Mesenchymal stem cell (in vitro differentiated cells and primary cell): ENCODE measurements at regions not wholly inside any gene's neighbourhood (a gene's known extent, or its start where the extent isn't known, plus 50 kb on each side); places are given as distances from the start of the nearest gene placed in this dataset.
A peak's percentile ranks its signal among the peaks of the same experiment; 100 is the strongest.

ENCODE experiments used
- DNase-seq: peaks from one replicate; pipeline ENCODE4 v3.0.0-alpha.2; 2013
- H2AFZ ChIP-seq: one replicate; pipeline ENCODE4 v1.6.1; 2013; ENCODE audit warnings: low read depth, mild to moderate bottlenecking, control low read depth, inconsistent platforms, low read length, moderate library complexity
- H2AK5ac ChIP-seq: 2 replicates; pipeline ENCODE4 v1.6.1; 2013; ENCODE audit warnings: low read length, moderate library complexity, mild to moderate bottlenecking, inconsistent platforms; ENCODE audit not compliant: severe bottlenecking
- H2BK120ac ChIP-seq: one replicate; pipeline ENCODE4 v1.6.1; 2013; ENCODE audit warnings: low read depth, mild to moderate bottlenecking, inconsistent platforms, low read length, moderate library complexity
- H2BK12ac ChIP-seq, 2 experiments: one replicate each; pipeline ENCODE4 v1.6.1; 2013; ENCODE audit warnings: inconsistent platforms in 2 of 2, low read length in 2 of 2, mild to moderate bottlenecking in 2 of 2, moderate library complexity in 2 of 2, control low read depth in 1 of 2
- H2BK15ac ChIP-seq: one replicate; pipeline ENCODE4 v1.6.1; 2013; ENCODE audit warnings: mild to moderate bottlenecking, low read depth, inconsistent platforms; ENCODE audit not compliant: poor library complexity, severe bottlenecking
- H2BK5ac ChIP-seq: 2 replicates; pipeline ENCODE4 v1.6.1; 2013; ENCODE audit warnings: low read depth, mild to moderate bottlenecking, low read length, control low read depth, inconsistent platforms; ENCODE audit not compliant: poor library complexity, severe bottlenecking
- H3K14ac ChIP-seq, 2 experiments: one replicate each; pipeline ENCODE4 v1.6.1; 2013; ENCODE audit warnings: inconsistent platforms in 2 of 2, low read length in 2 of 2, control low read depth in 1 of 2, mild to moderate bottlenecking in 1 of 2, moderate library complexity in 1 of 2
- H3K18ac ChIP-seq, 2 experiments: one replicate each; pipeline ENCODE4 v1.6.1; 2013; ENCODE audit warnings: inconsistent platforms in 2 of 2, low read length in 2 of 2, control low read depth in 1 of 2, low read depth in 1 of 2, mild to moderate bottlenecking in 1 of 2
- H3K23ac ChIP-seq, 2 experiments: one replicate each; pipeline ENCODE4 v1.6.1; 2013; ENCODE audit warnings: inconsistent platforms in 2 of 2, low read length in 2 of 2, mild to moderate bottlenecking in 2 of 2, moderate library complexity in 2 of 2, control low read depth in 1 of 2
- H3K27ac ChIP-seq: 2 replicates; pipeline ENCODE4 v1.5.1; 2013; ENCODE audit warnings: mild to moderate bottlenecking, moderate library complexity, low read length, control low read depth, inconsistent platforms; ENCODE audit not compliant: poor library complexity, severe bottlenecking
- H3K27me3 ChIP-seq, 2 experiments: 2 replicates each; pipeline versions ENCODE4 v1.6.1 to v1.7.0; 2013; ENCODE audit warnings: low read length in 2 of 2, mild to moderate bottlenecking in 2 of 2, moderate library complexity in 2 of 2, control low read depth in 1 of 2, inconsistent platforms in 1 of 2; ENCODE audit not compliant: control insufficient read depth in 1 of 2, insufficient read depth in 1 of 2
- H3K36me3 ChIP-seq, 2 experiments: 2 replicates each; pipeline versions ENCODE4 v1.6.1 to v1.7.0; 2013; ENCODE audit warnings: low read length in 2 of 2, control low read depth in 1 of 2, inconsistent platforms in 1 of 2, low read depth in 1 of 2, mild to moderate bottlenecking in 1 of 2; ENCODE audit not compliant: insufficient read depth in 2 of 2, control insufficient read depth in 1 of 2
- H3K4ac ChIP-seq, 2 experiments: one replicate each; pipeline ENCODE4 v1.6.1; 2013; ENCODE audit warnings: inconsistent platforms in 2 of 2, low read length in 2 of 2, mild to moderate bottlenecking in 2 of 2, moderate library complexity in 2 of 2, control low read depth in 1 of 2, low read depth in 1 of 2
- H3K4me1 ChIP-seq: 2 replicates; pipeline ENCODE4 v1.6.1; 2013; ENCODE audit warnings: low read depth, low read length, control low read depth; ENCODE audit not compliant: control insufficient read depth, insufficient read depth
- H3K4me2 ChIP-seq: 2 replicates; pipeline ENCODE4 v1.6.1; 2013; ENCODE audit warnings: low read length, mild to moderate bottlenecking, inconsistent platforms; ENCODE audit not compliant: poor library complexity, severe bottlenecking
- H3K4me3 ChIP-seq, 2 experiments: 2 replicates each; pipeline versions ENCODE4 v1.5.1 to v1.7.0; 2013; ENCODE audit warnings: low read length in 2 of 2, mild to moderate bottlenecking in 2 of 2, control low read depth in 1 of 2, low read depth in 1 of 2; ENCODE audit not compliant: insufficient read depth in 1 of 2
- H3K79me1 ChIP-seq: replicated peaks from 2 replicates; pipeline ENCODE4 v1.6.1; 2013; ENCODE audit warnings: mild to moderate bottlenecking, control low read depth, low read length, inconsistent platforms; ENCODE audit not compliant: poor library complexity, severe bottlenecking
- H3K9ac ChIP-seq: 2 replicates; pipeline ENCODE4 v1.7.0; 2013; ENCODE audit warnings: mild to moderate bottlenecking, low read length, moderate library complexity
- H3K9me3 ChIP-seq: 2 replicates; pipeline ENCODE4 v1.7.0; 2013; ENCODE audit warnings: mild to moderate bottlenecking, low read length; ENCODE audit not compliant: control insufficient read depth
- H4K8ac ChIP-seq: one replicate; pipeline ENCODE4 v1.6.1; 2013; ENCODE audit warnings: inconsistent platforms, mild to moderate bottlenecking, low read length, moderate library complexity
- H4K91ac ChIP-seq: one replicate; pipeline ENCODE4 v1.6.1; 2013; ENCODE audit warnings: mild to moderate bottlenecking, low read length, inconsistent platforms
- WGBS: methylation state at CpG from one replicate; pipeline ENCODE4 v1.1.7; 2013; ENCODE audit warnings: mixed read lengths; 5-methylcytosine and 5-hydroxymethylcytosine counted together

DNA sequence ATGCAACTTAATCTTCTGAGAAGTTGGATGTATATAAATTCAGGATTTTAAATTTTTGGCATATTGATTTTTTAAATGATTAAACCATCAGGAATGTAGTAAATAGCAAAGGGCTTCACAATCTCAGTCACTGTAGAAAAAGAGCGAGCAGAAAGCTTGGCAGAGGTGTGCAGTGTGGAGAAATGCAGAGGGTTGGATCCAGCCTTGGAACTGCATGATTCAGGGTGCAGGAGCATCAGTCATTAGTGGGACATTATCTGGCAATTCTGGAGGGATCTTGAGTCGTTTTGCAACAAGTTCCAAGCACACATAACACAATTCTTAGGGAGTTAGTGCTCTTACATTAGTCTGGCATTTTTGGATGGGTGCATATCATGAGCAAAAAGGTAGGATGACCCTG, 267.9 kb downstream of the PLA2G4A start:
- H3K4me3 ChIP-seq, result no peak overlapping the region
- no peak overlapping the region for H2AK5ac ChIP-seq
- no peak overlapping the region for H2BK12ac ChIP-seq
- H3K79me1 ChIP-seq, result no peaks in the 10 kb centered on the region
- H3K27me3 ChIP-seq, result no peaks in the 10 kb centered on the region
- H3K18ac ChIP-seq, result no peak overlapping the region
- H3K23ac ChIP-seq, result no peak overlapping the region
- WGBS, result 72% methylated on average over 1 of the region's 2 CpGs
- H2BK15ac ChIP-seq, result no peak overlapping the region
- peak overlapping the region in 1 of 2 experiments; percentile 44 for H3K14ac ChIP-seq
- H4K91ac ChIP-seq, result no peak overlapping the region
- H3K9ac ChIP-seq, result no peak overlapping the region
- H3K4me1 ChIP-seq, result no peaks in the 10 kb centered on the region
- H2BK120ac ChIP-seq, result no peak overlapping the region
- no peak for DNase-seq
- no peak overlapping the region for H4K8ac ChIP-seq
- H3K36me3 ChIP-seq, result no peaks in the 10 kb centered on the region
- H2BK5ac ChIP-seq, result no peak overlapping the region
- no peak overlapping the region for H3K27ac ChIP-seq
- H3K9me3 ChIP-seq, result no peaks in the 10 kb centered on the region
- no peak overlapping the region for H3K4me2 ChIP-seq
- no peak overlapping the region for H3K4ac ChIP-seq
- no peak overlapping the region for H2AFZ ChIP-seq

DNA sequence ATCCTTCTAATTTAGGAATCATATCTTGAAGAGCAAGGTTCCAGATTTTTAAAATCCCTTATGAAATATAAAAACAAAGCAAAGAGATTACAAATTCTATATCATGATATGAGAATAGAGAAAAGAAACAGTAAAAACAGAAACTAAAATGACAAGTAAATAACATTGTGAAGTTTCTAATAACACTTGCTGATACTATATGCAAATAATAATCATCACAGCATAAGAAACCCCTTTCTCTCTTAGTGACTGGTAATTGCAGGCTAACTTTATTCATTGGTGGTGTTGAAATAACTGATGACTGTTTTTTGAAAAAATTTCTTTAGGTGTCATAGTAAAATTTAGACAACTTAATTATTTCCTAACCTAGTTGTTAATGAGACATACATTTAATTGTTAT, 281.6 kb downstream of the PLA2G4A start:
- H3K79me1 ChIP-seq, result no peaks in the 10 kb centered on the region
- no peak overlapping the region for H2BK15ac ChIP-seq
- no peak overlapping the region for H4K8ac ChIP-seq
- no peak overlapping the region for H3K4me2 ChIP-seq
- no peak overlapping the region for H3K4me3 ChIP-seq
- H2AFZ ChIP-seq, result no peak overlapping the region
- no peak for DNase-seq
- H2BK120ac ChIP-seq, result no peak overlapping the region
- H3K23ac ChIP-seq, result no peak overlapping the region
- H2BK5ac ChIP-seq, result no peak overlapping the region
- H3K9ac ChIP-seq, result no peak overlapping the region
- H3K4me1 ChIP-seq, result no peaks in the 10 kb centered on the region
- H3K4ac ChIP-seq, result no peak overlapping the region
- no peaks in the 10 kb centered on the region for H3K9me3 ChIP-seq
- H3K14ac ChIP-seq, result no peak overlapping the region
- no peak overlapping the region for H3K27ac ChIP-seq
- H4K91ac ChIP-seq, result no peak overlapping the region
- no peaks in the 10 kb centered on the region for H3K27me3 ChIP-seq
- no peak overlapping the region for H2BK12ac ChIP-seq
- no peaks in the 10 kb centered on the region for H3K36me3 ChIP-seq
- H3K18ac ChIP-seq, result no peak overlapping the region
- no peak overlapping the region for H2AK5ac ChIP-seq

DNA sequence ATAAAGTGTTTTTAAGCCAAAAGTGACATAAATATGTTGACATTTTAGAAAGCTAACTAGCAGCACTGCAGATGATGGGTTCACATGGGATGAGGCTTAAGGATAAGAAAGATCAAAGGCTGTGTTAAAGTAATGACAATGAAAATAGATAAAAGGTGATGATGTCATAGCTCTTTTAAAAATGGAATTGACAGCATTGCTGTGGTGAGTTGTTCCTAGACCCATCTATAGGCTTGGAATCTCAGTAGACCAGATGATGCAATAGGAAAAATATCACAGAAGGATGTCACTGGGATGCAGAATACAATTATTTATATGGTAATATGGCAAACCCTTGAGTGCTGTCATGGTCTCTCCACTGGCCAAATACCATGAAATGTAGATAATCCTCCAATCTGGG, 286.0 kb downstream of the PLA2G4A start:
- no peak overlapping the region for H2AK5ac ChIP-seq
- no peak overlapping the region for H2BK5ac ChIP-seq
- no peak overlapping the region for H3K9ac ChIP-seq
- H3K27me3 ChIP-seq, result no peaks in the 10 kb centered on the region
- H2BK15ac ChIP-seq, result no peak overlapping the region
- no peaks in the 10 kb centered on the region for H3K9me3 ChIP-seq
- DNase-seq, result no peak
- H3K18ac ChIP-seq, result no peak overlapping the region
- H3K79me1 ChIP-seq, result no peaks in the 10 kb centered on the region
- H3K4me3 ChIP-seq, result no peak overlapping the region
- no peak overlapping the region for H2AFZ ChIP-seq
- no peak overlapping the region for H4K91ac ChIP-seq
- H3K4me2 ChIP-seq, result no peak overlapping the region
- H3K14ac ChIP-seq, result no peak overlapping the region
- no peaks in the 10 kb centered on the region for H3K4me1 ChIP-seq
- no peaks in the 10 kb centered on the region for H3K36me3 ChIP-seq
- H2BK120ac ChIP-seq, result no peak overlapping the region
- H2BK12ac ChIP-seq, result no peak overlapping the region
- H3K23ac ChIP-seq, result no peak overlapping the region
- H3K4ac ChIP-seq, result no peak overlapping the region
- no peak overlapping the region for H4K8ac ChIP-seq
- no peak overlapping the region for H3K27ac ChIP-seq

DNA sequence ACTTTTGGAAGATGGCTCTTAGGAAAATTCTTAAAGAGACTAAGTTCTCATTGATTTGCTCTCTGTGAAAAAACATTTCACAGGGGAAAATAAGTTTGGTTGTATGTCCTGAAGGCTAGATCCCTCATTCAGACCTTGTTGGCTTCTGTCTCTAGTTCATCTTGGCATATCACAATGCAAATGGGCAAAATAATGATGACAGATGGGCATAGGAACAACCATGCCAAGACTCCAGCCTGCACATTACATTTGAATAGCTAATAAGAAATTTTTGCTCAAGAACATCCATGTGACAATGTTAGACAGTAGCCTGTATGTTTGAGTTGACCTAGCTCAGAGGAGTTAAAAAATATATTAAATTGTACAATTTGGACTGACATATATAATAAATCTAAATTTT, 292.9 kb downstream of the PLA2G4A start:
- Histone ChIP-seq H4K8ac (no peak overlapping the region), H3K9ac (no peak overlapping the region), H3K79me1 (no peaks in the 10 kb centered on the region), H3K36me3 (no peaks in the 10 kb centered on the region), H3K27me3 (no peaks in the 10 kb centered on the region), H3K23ac (no peak overlapping the region), H3K27ac (no peak overlapping the region), H2AFZ (no peak overlapping the region), H3K18ac (no peak overlapping the region), H3K4ac (no peak overlapping the region), H3K14ac (no peak overlapping the region), H4K91ac (no peak overlapping the region), H2BK120ac (no peak overlapping the region), H2BK12ac (no peak overlapping the region), H2BK15ac (no peak overlapping the region), H3K4me1 (no peaks in the 10 kb centered on the region), H3K9me3 (no peaks in the 10 kb centered on the region), H2AK5ac (no peak overlapping the region), H3K4me2 (no peak overlapping the region), H2BK5ac (no peak overlapping the region), H3K4me3 (no peak overlapping the region)
- no peak for DNase-seq
